ENCODE measurements at regions not wholly inside any gene's neighbourhood (a gene's known extent, or its start where the extent isn't known, plus 50 kb on each side); places are given as distances from the start of the nearest gene placed in this dataset.
"Not testable (repeated sequence)": the region's sequence is repeated elsewhere in the genome, so short reads cannot be mapped to it uniquely, and the experiment has no call there.

- DNase-seq (ENCODE audit: low read depth in 3 of 3), result no peak
Observed at GRCh38 chr3:107216229-107216628, 161.0 kb upstream of the CCDC54 start.

- no peak for DNase-seq (ENCODE audit: low read depth in 3 of 3)
Observed at GRCh38 chr3:107216711-107217110, 160.5 kb upstream of the CCDC54 start.

- no peak for DNase-seq (ENCODE audit: low read depth in 3 of 3)
Observed at GRCh38 chr3:107217172-107217571, 160.1 kb upstream of the CCDC54 start.

- DNase-seq (ENCODE audit: low read depth in 3 of 3), result no peak
Observed at GRCh38 chr3:107218864-107219269, 158.4 kb upstream of the CCDC54 start.

- DNase-seq (ENCODE audit: low read depth in 3 of 3), result no peak
Observed at GRCh38 chr3:107220538-107220937, 156.7 kb upstream of the CCDC54 start.

GRCh38 chr3:107221856-107222255 is 155.4 kb upstream of the CCDC54 start:
- DNase-seq (ENCODE audit: low read depth in 3 of 3), result no peak

- DNase-seq (ENCODE audit: low read depth in 3 of 3), result no peak
Observed at GRCh38 chr3:107222907-107223306, 154.3 kb upstream of the CCDC54 start.

GRCh38 chr3:107224026-107224596 is 153.1 kb upstream of the CCDC54 start:
- DNase-seq (ENCODE audit: low read depth in 3 of 3), result no peak

- DNase-seq (ENCODE audit: low read depth in 3 of 3), result no peak
Observed at GRCh38 chr3:107227091-107227490, 150.1 kb upstream of the CCDC54 start.

GRCh38 chr3:107233877-107234276 is 143.4 kb upstream of the CCDC54 start:
- not testable (repeated sequence) for DNase-seq (ENCODE audit: low read depth in 3 of 3)

- DNase-seq (ENCODE audit: low read depth in 3 of 3), result no peak
Observed at GRCh38 chr3:107235193-107235927, 141.9 kb upstream of the CCDC54 start.

GRCh38 chr3:107235928-107236315 is 141.3 kb upstream of the CCDC54 start:
- DNase-seq (ENCODE audit: low read depth in 3 of 3), result peak in 1 of 3 donors; percentile 26

- DNase-seq (ENCODE audit: low read depth in 3 of 3), result no peak
Observed at GRCh38 chr3:107236655-107237337, 140.4 kb upstream of the CCDC54 start.

GRCh38 chr3:107238787-107239186 is 138.5 kb upstream of the CCDC54 start:
- DNase-seq (ENCODE audit: low read depth in 3 of 3), result no peak

GRCh38 chr3:107239703-107240102 is 137.5 kb upstream of the CCDC54 start:
- no peak for DNase-seq (ENCODE audit: low read depth in 3 of 3)

- DNase-seq (ENCODE audit: low read depth in 3 of 3), result peak; percentile 50 to 65 (median 53)
Observed at GRCh38 chr3:107240183-107241091, 136.8 kb upstream of the CCDC54 start.

GRCh38 chr3:107241217-107241616 is 136.0 kb upstream of the CCDC54 start:
- DNase-seq (ENCODE audit: low read depth in 3 of 3), result no peak

- no peak for DNase-seq (ENCODE audit: low read depth in 3 of 3)
Observed at GRCh38 chr3:107242579-107242978, 134.7 kb upstream of the CCDC54 start.

- no peak for DNase-seq (ENCODE audit: low read depth in 3 of 3)
Observed at GRCh38 chr3:107247116-107247515, 130.1 kb upstream of the CCDC54 start.

- DNase-seq (ENCODE audit: low read depth in 3 of 3), result no peak
Observed at GRCh38 chr3:107249132-107249531, 128.1 kb upstream of the CCDC54 start.

GRCh38 chr3:107250221-107250620 is 127.0 kb upstream of the CCDC54 start:
- DNase-seq (ENCODE audit: low read depth in 3 of 3), result no peak

- DNase-seq (ENCODE audit: low read depth in 3 of 3), result no peak
Observed at GRCh38 chr3:107251819-107252218, 125.4 kb upstream of the CCDC54 start.
